NCI-H69 (cell line): ENCODE measurements at regions not wholly inside any gene's neighbourhood (a gene's known extent, or its start where the extent isn't known, plus 50 kb on each side); places are given as distances from the start of the nearest gene placed in this dataset.
"Not testable (repeated sequence)": the region's sequence is repeated elsewhere in the genome, so short reads cannot be mapped to it uniquely, and the experiment has no call there.

ENCODE experiments used
- DNase-seq: peaks from one replicate; lab custom pipeline; 2025; lab: John Stamatoyannopoulos, UW

DNA sequence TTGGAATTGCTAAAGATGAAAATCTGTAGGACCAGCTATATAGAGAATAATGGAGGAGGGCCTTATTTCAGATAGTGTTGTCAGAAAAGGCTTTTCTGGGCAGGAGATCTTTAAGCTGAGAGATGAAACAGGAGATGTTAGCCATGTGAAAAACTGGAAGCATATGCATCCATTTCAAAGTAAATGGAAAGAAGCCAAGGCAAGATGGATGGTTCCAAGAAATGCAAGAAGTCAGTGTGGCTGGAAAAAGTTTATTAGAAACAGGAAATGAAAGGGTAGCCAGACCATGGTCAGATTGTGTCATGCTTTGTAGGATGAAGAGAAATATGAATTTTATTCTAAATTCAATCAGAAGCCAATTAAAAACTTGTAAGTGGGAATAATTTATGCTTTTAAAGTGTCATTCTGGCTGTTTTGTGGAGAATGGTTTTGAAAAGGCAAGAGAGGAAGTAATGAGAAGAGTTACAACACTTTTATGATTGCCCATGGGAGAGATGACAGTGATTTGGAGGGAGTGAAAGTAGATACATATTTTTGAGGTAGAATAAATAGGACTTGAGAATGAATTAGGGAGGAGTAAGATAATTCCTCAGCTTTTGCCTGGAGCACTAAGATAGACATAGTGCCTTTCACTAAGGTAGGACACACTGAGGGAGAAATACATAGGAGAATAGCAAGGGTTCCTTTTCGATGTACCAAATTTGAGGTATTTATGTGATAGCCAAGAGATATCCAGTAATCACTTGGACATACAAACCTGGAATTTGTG is 620.1 kb downstream of the HTR1B start:
- DNase-seq: no peak

DNA sequence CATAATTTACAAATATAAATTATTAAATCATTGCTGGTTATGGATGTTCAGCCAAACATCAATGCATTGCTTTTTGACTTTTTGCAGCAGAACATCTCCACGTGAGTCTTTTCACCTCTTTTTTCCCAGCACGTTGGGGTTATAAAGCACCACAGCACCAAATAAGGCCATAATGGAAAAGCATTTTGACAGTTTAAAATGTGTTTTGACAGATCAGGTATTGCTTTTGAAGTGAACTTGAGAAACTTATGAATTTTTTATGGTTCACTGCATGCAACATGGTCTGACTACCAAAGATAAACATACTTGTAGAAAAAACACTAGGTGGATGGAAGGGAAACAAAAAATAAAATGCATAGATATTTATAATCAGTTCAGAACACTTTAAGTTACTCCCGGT is 622.4 kb downstream of the HTR1B start:
- no peak for DNase-seq

DNA sequence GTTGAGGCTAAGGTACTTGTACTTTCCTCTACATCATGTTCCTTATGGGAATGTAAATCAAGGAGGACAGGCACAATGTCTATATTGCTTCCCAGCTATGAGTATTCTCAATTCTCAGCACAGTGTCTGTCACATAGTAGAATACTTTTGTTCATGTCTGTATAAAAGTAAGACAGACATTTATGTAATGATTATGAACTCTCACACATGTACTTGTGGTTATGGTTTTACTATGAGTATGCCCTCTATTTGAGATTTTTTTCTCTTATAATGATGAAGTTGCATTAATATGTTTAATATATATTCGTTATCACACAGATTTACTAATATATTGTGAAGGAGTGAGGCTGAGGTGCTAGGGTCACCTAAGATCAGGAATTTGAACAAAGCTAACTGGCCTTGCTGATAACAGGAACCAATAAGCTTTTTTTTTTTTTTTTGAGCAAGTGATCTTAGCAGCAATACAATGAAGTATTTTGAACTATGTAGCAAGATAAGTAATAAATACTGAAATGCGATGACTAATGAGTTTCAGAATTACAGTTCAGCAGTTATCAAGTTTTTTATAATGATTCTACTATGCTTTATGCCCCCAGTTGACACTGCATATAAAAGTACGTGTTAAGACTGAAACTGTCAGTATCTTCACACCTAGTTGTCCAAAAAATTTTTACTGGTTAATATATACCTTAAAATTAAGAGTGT is 623.1 kb downstream of the HTR1B start:
- DNase-seq: no peak

DNA sequence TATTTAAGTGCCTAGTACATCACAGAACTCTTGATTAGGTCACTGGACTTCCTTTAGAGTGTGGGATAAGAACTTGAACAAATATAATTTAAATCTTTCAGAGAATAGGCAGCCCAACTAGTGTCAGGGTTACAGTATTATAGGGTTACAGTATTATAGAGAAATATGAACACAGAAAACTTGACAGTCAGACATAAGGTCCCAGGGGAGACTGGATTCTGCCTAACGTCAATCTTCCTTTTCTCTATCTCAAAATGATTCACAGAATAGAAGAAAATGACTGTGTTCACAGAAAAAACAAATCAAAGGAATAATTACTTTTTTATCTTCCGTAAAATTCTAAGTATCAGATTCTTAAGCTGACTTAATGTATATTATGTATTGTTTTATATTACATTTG is 623.8 kb downstream of the HTR1B start:
- no peak for DNase-seq

DNA sequence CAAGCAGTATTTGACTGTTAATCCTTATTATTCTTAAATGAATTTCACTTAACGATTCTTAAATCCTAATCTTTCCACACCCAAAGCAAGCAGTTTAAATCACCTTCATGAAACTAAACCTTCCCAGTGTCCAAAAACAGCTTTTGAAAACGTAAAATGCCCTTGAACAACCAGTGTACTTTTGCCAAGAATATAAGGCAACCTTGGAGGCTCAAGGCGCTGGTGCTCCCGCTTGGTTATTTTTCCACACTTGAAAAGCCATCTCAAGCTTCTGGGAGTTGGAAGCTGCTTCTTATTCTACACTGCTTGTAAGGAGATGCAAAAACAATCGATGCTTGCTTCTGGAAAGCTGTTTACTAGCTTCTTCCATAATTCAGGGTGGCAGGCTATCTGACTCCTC is 625.7 kb downstream of the HTR1B start:
- no peak for DNase-seq

DNA sequence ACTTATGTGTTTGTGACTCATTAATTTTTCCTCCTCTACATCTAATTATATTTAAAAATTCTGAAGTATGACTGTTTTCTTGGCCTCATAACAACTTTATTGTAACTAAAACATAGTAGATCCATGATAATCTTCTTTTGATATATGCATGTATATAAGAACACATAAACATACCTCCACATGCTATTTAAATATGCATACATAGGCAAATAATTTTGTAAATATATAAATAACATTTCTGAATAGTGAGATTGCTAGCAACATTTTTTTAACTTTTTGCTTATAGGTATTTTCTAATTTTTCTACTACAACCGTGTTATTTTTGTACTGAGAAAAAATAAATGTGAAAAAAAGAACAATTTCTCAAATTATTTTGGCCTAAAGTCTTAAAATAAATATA is 627.6 kb downstream of the HTR1B start:
- DNase-seq: no peak

DNA sequence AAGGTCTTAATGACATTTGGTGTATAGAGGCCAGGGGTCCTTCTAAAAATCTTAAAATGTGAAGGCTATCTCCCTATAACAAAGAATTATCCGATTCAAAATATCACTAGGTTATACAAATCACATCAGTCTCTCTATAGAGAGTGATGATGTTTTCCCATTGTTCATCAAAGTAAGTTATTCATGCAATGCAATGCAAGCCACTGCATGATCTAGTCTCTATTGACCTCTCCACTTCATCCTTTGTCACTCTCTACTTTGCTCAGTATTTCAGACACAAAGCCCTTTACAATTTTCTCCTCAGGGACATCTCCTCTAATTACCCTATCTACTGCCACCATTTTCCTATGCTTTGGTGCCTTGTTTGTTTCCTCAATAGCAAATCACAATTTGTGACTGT is 628.0 kb downstream of the HTR1B start:
- no peak for DNase-seq

DNA sequence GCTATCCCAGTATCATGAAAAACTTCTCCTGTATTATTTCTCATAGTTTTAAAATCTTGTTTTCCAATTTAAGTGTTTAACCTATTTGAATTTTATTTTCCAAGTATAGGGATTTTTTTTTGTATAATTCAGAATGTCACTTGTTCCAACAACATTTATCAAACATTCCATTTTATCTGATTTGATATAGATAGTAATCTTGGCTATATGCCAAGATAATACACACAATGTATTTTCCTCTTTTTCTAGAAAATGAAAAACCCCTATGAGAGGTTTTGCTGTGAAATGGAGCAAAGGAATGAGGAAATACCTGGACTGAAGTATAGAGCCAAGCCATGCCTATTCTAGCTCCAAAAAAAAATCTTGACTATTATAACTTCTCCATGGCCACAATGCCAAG is 628.9 kb downstream of the HTR1B start:
- no peak for DNase-seq

DNA sequence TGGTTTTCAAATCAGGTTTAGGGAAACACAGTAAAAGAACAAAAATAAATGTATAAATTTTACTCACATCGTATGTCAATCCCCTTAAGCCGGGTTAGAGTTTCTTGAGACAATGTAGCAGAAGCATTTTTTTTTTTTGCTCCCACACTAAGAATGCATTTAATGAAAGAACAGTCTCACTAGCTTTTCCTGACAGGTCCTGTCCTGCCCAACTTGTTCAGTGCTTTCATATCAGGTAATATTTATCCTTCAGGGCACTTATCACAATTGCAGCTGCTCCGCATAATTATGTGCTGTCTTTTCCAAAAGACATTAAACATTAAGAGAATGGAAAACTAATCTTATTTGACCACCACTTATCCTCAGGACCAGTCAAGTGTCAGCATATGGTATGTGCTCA is 632.0 kb downstream of the HTR1B start:
- no peak for DNase-seq

DNA sequence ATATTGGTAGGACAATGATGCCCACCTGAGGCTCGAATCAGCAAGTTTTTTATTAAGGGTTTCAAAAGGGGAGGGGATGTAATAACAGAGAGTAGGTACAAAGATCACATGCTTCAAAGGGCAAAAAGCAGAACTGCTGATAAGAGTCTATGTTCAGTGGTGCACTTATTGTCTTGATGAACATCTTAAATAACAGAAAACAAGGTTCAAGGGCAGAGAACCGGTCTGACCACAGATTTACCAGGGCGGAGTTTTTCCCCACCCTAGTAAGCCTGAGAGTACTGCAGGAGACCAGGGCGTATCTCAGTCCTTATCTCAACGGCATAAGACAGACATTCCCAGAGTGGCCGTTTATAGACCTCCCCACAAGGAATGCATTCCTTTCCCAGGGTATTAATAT is 639.7 kb downstream of the HTR1B start:
- not testable (repeated sequence) for DNase-seq

DNA sequence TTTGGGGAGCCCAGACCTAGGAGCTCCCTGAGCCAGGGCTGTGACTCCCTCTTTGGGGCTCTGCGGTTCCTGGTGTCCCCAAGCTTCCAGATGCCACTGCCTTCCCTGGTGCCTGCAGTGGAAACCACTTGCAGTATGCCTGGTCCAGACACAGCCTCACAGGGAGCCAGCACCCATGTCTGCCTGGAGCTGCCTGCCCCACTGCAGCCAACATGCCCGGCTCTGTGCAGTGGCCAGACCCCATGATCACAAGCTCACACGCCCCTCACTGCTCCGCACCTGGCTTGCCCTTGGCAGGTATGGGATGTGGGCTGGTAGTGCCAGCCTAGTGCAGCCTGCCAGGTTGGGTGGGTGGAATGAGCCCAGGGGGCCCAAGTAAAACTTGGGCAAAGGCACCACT is 644.8 kb downstream of the HTR1B start:
- no peak for DNase-seq

DNA sequence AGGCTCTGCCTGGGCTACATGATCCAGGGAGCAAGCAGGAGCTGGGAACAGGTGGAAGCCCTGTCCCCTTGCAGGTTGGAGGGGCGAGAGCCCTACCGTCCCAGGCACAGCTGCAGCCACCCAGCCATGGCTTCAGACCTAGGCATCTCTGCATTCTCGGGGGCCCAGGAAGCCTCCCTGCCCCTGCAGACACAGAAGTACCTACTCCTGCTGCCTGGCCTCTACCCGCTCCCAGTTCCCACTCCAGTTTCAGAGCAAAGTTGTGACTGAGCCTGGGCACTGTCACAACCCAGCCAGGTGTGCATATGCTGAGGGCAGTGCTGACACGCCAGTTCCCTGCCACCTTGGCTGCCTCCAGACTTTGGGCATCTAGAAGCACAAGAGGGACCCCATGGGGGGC is 645.9 kb downstream of the HTR1B start:
- DNase-seq: no peak

DNA sequence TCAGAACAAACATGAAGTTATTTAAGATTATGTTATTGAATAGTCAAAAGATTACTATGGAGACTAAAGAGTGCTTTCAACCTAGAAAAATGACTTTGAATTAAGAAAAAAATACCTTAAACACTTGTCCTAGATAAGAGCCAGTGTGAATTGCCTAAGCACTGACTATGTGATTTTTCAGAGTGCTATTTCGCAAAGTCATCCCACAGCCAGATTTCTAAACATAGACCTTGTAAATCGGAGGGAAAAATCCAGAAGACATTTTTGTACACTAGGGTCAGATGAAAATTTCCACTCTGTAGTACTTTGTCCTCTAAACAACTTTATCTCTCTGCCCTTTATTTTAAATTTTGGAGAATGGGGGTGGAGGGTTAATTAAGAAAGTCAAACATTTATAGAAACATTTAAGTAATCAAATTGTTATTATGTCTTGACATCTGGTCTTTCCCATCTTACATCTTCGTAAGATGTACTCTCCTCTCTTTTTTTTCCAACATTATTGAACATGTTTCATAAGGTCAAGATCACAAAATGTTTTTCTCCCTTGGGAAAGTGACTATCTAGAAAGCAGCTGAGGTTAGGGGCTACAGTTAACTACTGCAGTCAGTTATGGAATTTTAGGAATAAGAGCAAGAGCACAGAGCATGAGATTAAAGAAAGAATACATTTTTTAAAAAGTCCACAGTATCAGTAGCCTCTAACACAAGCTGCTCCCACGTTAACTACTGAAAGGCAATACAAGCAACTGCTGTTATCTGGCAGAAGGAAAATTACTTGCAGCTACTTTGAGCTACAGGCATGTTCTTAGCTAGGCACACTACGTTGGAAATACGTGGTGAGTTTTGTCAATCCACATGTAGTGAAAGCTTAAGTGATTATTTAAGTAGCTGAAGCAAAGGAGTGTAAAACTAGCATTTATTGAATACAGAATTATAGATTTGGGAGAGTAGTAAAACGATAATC is 648.5 kb downstream of the HTR1B start:
- DNase-seq: no peak

DNA sequence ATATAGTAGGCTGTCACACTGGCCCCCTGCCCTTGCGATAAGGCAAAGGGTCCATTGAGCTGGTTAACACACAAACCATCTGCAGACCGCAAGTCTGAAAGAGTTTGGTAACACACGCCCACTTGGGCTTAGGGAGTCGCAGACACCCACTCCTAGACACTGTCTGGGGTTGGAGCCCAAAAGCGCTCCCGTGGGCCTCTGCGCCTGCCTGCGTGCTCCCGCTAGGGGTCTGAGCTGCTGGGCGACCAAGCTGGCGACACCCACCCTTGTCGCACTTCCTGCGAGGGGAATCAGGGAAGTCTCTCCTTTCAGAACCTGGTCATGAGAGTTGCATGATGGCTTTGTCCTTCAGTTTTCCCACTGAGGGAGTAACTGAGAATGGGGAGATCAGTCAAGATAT is 653.0 kb downstream of the HTR1B start:
- DNase-seq: no peak

DNA sequence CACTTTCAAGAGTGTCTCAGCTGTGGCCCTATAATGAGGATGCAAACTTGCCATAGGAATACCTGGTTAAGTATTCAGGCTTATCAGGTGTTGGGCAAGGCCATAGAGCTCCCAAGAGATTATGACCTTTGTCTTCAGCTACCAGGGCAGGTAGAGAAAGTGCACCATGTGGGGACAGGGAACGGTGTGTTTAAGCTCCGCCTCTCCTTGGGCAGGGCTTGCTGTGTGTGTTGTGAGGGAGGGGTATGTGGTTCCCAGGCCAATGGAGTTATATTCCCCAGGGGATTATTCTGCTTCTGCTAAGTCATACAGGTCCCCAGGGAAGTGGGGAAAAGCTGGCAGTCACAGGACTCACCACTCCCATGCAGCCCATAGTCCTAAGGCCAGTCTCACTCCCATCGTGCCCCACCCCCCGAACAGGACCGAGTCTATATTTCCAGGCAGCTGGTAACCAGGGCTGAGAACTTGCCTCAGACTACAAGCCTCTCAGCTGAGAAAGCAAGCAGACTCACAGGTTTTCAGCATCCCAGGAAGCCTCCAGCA is 660.2 kb downstream of the HTR1B start:
- no peak for DNase-seq

DNA sequence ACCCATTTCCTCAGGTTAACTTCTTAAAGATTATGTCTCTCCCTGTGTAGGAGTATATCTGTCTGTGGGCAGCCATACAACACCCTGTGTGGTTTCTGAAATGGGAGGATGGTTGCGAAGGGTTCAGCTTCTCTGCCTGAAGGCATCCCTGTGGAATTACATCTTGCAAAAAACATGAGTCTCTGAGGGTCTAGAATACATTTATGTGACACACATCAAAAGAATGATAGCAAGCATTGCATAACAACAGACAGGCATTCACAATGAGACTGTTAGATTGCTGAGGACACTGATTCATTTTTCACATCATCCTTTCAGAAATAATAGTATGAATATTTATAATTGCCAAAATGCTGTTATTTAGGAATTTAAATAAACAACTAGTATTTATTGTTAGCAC is 670.9 kb downstream of the HTR1B start:
- DNase-seq: no peak

DNA sequence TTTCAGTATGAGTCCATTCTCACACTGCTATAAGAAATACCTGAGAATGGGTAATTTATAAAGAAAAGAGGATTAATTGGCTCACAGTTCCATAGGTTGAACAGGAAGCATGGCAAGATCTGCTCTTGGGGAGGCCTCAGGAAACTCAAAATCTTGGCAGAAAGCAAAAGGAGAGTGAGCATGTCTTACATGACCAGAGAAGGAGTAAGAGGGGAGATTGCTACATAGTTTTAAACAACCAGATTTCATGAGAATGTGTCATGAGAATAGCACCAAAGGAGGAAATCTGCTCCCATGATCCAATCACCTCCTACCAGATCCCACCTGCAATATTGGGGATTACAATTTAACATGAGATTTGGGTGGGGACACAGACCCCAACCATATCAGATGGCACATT is 672.4 kb downstream of the HTR1B start:
- DNase-seq: no peak

DNA sequence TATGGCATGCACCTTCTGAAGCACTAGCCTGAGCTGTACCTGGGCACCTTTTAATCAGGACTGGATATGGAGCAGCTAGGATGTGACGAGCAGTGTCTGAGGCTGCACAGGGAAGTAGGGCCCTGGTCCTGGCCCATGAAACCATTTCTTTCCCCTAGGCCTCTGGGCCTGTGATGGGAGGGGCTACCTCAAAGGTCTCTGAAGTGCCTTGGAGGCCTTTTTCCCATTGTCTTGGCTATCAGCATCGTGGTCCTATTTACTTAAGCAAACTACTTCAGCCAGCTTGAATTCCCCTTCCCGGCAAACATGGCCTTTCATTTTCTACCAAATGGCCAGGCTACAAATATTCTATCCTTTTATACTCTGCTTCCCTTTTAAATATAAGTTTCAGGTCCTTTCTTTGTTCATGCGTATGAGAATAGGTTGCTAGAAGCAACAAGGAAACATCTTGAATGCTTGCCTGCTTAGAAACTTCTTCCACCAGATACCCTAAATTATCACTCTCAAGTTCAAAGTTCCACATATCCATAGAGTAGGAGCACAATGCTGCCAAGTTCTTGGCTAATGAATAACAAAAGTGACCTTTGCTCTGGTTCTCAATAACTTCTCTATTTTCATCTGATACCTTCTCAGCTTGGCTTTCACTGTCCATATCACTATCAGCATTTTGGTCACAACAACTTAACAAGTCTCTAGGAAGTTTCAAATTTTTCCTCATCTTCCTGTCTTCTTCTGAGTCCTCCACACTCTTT is 673.1 kb downstream of the HTR1B start:
- DNase-seq: no peak

DNA sequence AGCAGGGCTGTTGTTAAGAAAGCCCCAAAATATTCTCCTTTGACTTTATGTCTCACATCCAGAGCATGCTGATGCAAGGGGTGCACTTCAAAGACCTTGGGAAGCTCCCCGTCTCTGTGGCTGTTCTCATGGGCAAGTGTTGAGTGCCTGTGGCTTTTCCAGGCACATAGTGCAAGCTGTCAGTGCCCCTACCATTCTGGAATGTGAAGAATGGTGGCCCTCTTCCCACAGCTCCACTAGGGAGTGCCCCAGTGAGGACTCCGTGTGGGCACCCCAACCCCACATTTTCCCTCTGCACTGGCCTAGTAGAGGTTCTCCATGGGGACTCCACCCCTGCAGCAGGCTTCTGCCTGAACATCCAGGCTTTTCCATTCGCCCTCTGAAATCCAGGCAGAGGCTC is 673.7 kb downstream of the HTR1B start:
- DNase-seq: no peak

DNA sequence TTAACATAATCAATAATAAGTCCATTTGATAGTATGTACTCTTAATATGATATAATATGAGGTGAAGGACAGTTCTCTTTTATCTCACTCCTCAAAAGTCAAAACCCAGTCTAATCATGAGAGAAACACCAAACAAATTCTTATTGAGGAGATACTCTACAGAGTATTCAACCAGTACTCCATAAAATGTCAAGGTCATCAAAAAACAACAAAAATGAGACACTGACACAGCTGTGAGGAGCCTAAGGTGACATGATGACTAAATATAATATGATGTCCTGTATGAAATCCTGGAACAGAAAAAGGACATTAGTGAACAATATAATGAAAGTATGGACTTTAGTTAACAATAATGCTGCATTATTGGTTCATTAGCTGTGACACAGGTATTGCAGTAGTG is 675.1 kb downstream of the HTR1B start:
- no peak for DNase-seq

DNA sequence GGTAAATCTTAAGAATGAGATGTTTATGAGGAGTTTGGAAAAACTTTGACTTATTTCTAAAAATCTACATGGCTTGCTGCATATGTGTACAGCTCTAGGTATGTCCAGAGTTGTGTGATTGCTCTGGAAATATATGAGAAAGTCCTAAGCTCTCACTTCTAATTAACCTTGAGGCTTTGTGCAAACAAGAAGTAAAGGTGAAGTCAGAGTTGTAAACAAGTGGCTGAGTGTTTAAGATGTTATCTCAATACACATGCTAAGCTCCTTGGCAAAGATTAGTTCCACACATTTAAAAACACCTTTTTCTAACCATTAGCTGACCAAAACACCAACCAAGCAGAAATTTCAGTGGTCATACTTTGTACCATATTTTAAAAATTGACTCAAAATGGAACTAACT is 684.2 kb downstream of the HTR1B start:
- DNase-seq: no peak

DNA sequence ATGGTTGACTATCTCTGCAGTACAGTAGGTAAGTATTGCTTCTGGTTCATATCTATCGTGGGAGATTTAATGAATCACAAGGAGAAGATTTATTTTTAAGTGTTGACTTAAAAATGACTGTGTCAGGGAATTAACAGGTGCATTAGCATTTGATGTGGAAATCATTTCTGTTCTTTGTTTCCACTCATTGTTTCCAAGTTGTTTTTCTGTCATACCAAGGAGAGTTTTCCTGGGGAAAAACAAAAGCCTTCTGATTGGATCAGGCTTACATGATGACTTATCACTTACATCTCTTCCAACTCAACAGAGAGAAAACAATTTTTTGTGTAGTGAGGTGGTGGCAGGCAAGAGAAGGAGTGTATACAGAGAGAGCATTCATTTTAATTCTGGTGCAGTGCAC is 686.4 kb downstream of the HTR1B start:
- no peak for DNase-seq
